Naive B cell (primary cell): ENCODE measurements at regions not wholly inside any gene's neighbourhood (a gene's known extent, or its start where the extent isn't known, plus 50 kb on each side); places are given as distances from the start of the nearest gene placed in this dataset.

Source experiments
- ATAC-seq, 2 donors: fragments of 150-1000 bp; cut with Tn5 transposase; 2 replicates each; pipeline ENCODE4 v1.10.0; 2021; ENCODE audit warnings: low read depth in 2 of 2, mild to moderate bottlenecking in 2 of 2, moderate library complexity in 2 of 2
- DNase-seq: peaks from one replicate; pipeline ENCODE4 v3.0.0; 2022
- H3K27ac Mint-ChIP-seq, 6 donors: one replicate each; pipeline ENCODE4 v1.8.0; 2020 to 2022; ENCODE audit warnings: mild to moderate bottlenecking in 6 of 6, mixed read lengths in 6 of 6, moderate library complexity in 5 of 6, inconsistent platforms in 2 of 6
- H3K27me3 Mint-ChIP-seq, 3 donors: one replicate each; pipeline ENCODE4 v1.8.0; 2021 to 2022; ENCODE audit warnings: mixed read lengths in 3 of 3, mild to moderate bottlenecking in 1 of 3
- H3K36me3 Mint-ChIP-seq, 2 donors: one replicate each; pipeline ENCODE4 v1.8.0; 2020 to 2022; ENCODE audit warnings: mixed read lengths in 2 of 2, inconsistent platforms in 1 of 2, mild to moderate bottlenecking in 1 of 2
- H3K4me1 Mint-ChIP-seq, 3 donors: one replicate each; pipeline ENCODE4 v1.8.0; 2020 to 2022; ENCODE audit warnings: mixed read lengths in 3 of 3, inconsistent platforms in 1 of 3, mild to moderate bottlenecking in 1 of 3, moderate library complexity in 1 of 3
- H3K4me3 Mint-ChIP-seq, 8 donors: one replicate each; pipeline ENCODE4 v1.8.0; 2020 to 2022; ENCODE audit warnings: mild to moderate bottlenecking in 8 of 8, mixed read lengths in 8 of 8, moderate library complexity in 8 of 8, inconsistent platforms in 2 of 8
- H3K9me3 Mint-ChIP-seq, 7 donors: one replicate each; pipeline ENCODE4 v1.8.0; 2020 to 2022; ENCODE audit warnings: mixed read lengths in 7 of 7, mild to moderate bottlenecking in 5 of 7, inconsistent platforms in 2 of 7, moderate library complexity in 1 of 7

DNA sequence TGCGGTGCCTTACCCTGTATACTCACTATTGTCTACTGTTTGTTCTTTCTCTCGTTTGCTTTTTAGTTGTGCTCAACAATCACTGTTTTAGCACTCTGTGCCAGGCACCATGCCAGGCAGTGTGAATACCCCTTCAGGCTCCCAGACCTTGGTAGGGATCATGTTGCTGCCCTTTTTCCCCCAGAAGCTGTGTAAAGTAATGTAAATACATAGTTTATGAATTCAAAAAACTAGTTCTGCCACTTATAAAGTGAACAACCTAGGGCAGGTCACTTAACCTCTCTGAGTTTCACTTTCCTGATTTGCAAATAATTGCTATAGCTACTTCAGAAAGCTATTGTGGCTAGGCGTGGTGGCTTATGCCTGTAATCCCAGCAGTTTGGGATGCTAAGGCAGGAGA is 81.0 kb upstream of the CTSC start:
- Mint-ChIP-seq H3K9me3 (peaks cover 0 to 1% (median 0%) of the 10 kb centered on the region in 7 donors), H3K27me3 (peaks cover 0 to 7% (median 5%) of the 10 kb centered on the region in 3 donors), H3K27ac (no peak overlapping the region), H3K36me3 (no peaks in the 10 kb centered on the region), H3K4me3 (no peak overlapping the region), H3K4me1 (peaks cover 7 to 16% (median 12%) of the 10 kb centered on the region in 3 donors)
- no peak for DNase-seq
- no peak for ATAC-seq

DNA sequence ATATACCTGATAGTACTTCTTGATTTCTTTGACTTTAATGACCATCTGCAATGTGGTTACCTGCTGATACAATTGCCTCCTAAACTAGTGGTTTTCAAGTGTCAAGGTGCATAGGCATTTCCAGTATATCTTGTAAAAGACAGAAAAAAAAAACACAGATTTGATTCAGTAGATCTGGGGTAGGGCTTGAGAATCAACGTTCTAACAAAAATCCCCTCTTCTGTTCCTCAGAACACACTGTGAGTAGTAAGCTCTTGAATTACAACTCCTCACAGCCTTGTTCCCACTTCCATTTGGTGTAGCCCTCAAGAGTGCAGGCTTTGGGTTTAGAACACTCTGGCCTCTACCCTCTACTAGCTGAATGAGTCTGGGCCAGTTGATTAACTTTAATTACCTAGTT is 78.0 kb upstream of the CTSC start:
- H3K4me1 Mint-ChIP-seq = peaks cover 7 to 14% (median 12%) of the 10 kb centered on the region in 3 donors
- no peak overlapping the region for H3K4me3 Mint-ChIP-seq
- H3K9me3 Mint-ChIP-seq = peaks cover 0 to 6% (median 1%) of the 10 kb centered on the region in 7 donors
- H3K36me3 Mint-ChIP-seq = no peaks in the 10 kb centered on the region
- no peak overlapping the region for H3K27ac Mint-ChIP-seq
- ATAC-seq (no peak), DNase-seq (no peak)
- H3K27me3 Mint-ChIP-seq = peaks cover 0 to 7% (median 5%) of the 10 kb centered on the region in 3 donors

DNA sequence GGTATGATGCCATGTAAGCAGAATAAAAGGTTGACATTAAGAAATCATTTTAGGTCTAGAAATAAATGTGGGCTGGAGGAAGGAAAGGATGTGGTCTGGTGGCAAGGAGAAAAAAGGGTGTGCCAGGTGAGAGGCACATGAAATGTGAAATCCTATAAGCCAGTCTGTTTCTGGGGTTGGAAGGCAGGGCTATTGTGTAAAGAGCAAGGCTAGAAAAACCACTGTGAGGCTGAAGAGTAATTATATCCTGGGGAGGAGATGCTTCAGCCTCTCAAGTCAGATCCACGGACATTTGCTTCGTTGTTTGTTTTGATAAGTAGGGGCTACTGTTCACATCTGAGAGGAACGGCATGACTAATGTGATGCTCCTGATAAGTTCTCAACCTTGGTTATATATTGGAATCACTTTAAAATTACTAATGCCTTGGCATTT is 77.5 kb upstream of the CTSC start:
- no peak for ATAC-seq
- Mint-ChIP-seq H3K4me3 (no peak overlapping the region), H3K4me1 (peaks cover 7 to 14% (median 12%) of the 10 kb centered on the region in 3 donors), H3K36me3 (no peaks in the 10 kb centered on the region), H3K9me3 (peaks cover 0 to 6% (median 1%) of the 10 kb centered on the region in 7 donors), H3K27ac (no peak overlapping the region), H3K27me3 (peaks cover 0 to 5% (median 4%) of the 10 kb centered on the region in 3 donors)
- DNase-seq = no peak

GRCh38 chr11:88414385-88414861 is 76.9 kb upstream of the CTSC start:
- Mint-ChIP-seq H3K9me3 (peaks cover 0 to 6% (median 1%) of the 10 kb centered on the region in 7 donors), H3K27ac (no peak overlapping the region), H3K4me1 (peaks cover 7 to 14% (median 12%) of the 10 kb centered on the region in 3 donors), H3K36me3 (no peaks in the 10 kb centered on the region), H3K27me3 (peaks cover 0 to 5% (median 0%) of the 10 kb centered on the region in 3 donors), H3K4me3 (peak overlapping the region in 1 of 8 donors; percentile 43)
- DNase-seq = no peak
- no peak for ATAC-seq

GRCh38 chr11:88411265-88411664 is 73.7 kb upstream of the CTSC start:
- Mint-ChIP-seq H3K4me1 (peaks cover 7 to 14% (median 12%) of the 10 kb centered on the region in 3 donors), H3K9me3 (peaks cover 0 to 6% (median 0%) of the 10 kb centered on the region in 7 donors), H3K27me3 (peaks cover 0 to 5% (median 0%) of the 10 kb centered on the region in 3 donors), H3K36me3 (no peaks in the 10 kb centered on the region), H3K27ac (no peak overlapping the region), H3K4me3 (no peak overlapping the region)
- ATAC-seq (no peak), DNase-seq (no peak)

DNA sequence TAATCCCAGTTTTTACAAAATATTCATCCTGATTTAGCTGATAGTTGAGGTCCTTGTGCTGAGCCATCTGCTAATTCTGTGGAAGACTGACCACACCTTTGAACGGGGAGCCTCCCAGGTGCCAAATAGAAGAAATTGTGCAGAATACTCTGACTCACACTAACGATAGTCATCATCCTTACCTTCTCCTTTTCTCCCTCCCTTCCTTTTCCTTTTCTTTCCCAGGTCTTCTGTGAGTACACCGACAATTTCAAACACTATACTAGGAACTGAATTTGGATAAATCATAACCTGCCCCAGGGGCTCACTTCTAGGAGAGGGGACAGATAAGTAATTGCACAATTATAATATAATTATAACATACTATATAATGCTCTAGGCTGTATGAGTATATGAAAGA is 73.1 kb upstream of the CTSC start:
- H3K9me3 Mint-ChIP-seq = peaks cover 0 to 6% (median 0%) of the 10 kb centered on the region in 7 donors

GRCh38 chr11:88410056-88410455 is 72.5 kb upstream of the CTSC start:
- H3K27ac Mint-ChIP-seq = no peak overlapping the region
- no peaks in the 10 kb centered on the region for H3K36me3 Mint-ChIP-seq
- H3K9me3 Mint-ChIP-seq = peaks cover 0 to 6% (median 0%) of the 10 kb centered on the region in 7 donors
- H3K27me3 Mint-ChIP-seq = peaks cover 0 to 4% (median 0%) of the 10 kb centered on the region in 3 donors
- peaks cover 7 to 12% (median 10%) of the 10 kb centered on the region in 3 donors for H3K4me1 Mint-ChIP-seq
- no peak for ATAC-seq
- H3K4me3 Mint-ChIP-seq = no peak overlapping the region
- DNase-seq = no peak

More for the DNA sequence above, 73.1 kb upstream of the CTSC start:
- ATAC-seq = no peak
- Mint-ChIP-seq H3K27ac (no peak overlapping the region), H3K36me3 (no peaks in the 10 kb centered on the region), H3K4me3 (no peak overlapping the region), H3K27me3 (peaks cover 0 to 5% (median 0%) of the 10 kb centered on the region in 3 donors), H3K4me1 (peaks cover 7 to 14% (median 12%) of the 10 kb centered on the region in 3 donors)
- DNase-seq = no peak

GRCh38 chr11:88406876-88407275 is 69.3 kb upstream of the CTSC start:
- H3K4me1 Mint-ChIP-seq = no peaks in the 10 kb centered on the region
- H3K9me3 Mint-ChIP-seq = peaks cover 0 to 3% (median 0%) of the 10 kb centered on the region in 7 donors
- ATAC-seq (no peak), DNase-seq (no peak)
- H3K27ac Mint-ChIP-seq = no peak overlapping the region
- no peaks in the 10 kb centered on the region for H3K27me3 Mint-ChIP-seq
- no peaks in the 10 kb centered on the region for H3K36me3 Mint-ChIP-seq
- no peak overlapping the region for H3K4me3 Mint-ChIP-seq

- Mint-ChIP-seq H3K4me1 (no peaks in the 10 kb centered on the region), H3K4me3 (no peak overlapping the region), H3K27ac (peak overlapping the region in 3 of 6 donors; percentile 13 to 60 (median 23)), H3K36me3 (no peaks in the 10 kb centered on the region), H3K9me3 (peaks cover 0 to 2% (median 0%) of the 10 kb centered on the region in 7 donors), H3K27me3 (no peaks in the 10 kb centered on the region)
- ATAC-seq (no peak), DNase-seq (no peak)
These were observed 68.3 kb upstream of the CTSC start for GRCh38 chr11:88405853-88406252.

DNA sequence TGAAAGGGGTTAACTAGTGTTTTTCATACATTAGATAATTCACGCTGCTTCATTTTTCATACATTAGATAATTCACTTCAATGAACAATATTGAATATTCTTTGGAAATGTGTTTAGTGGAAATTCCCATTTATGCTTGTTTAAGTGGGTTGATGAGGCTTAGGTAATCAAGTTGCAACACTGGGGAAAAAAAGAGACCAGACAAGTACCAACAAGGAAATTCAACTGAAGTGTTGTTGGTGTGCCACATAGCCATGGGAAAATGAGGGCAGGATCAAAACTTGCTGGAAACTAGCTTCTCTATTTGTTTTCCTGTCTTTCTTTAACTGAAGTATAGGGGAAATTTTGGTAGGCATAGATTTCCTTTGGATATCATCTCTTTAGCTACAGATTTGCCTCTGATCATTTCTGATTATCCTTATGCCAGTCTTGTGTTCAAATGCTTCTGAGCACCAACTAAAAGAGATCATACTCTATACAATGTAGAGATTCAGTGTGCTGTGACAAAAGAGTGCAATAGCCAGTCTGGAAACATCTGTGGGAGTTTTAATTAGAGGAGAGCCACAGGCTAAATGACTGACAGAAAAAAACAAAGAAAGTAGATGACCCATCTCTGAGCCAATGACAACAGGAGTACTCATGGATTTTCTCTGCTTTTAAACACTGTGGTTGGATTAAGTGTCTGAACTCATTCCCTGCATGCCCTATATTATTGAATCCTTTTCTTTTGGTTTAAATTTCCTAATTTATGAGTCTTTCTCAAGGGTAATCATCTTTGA is 67.6 kb upstream of the CTSC start:
- Mint-ChIP-seq H3K9me3 (peaks cover 0 to under 1% (median 0%) of the 10 kb centered on the region in 7 donors), H3K4me3 (no peak overlapping the region), H3K27ac (no peak overlapping the region), H3K27me3 (no peaks in the 10 kb centered on the region), H3K4me1 (no peaks in the 10 kb centered on the region), H3K36me3 (no peaks in the 10 kb centered on the region)
- ATAC-seq (no peak), DNase-seq (no peak)

DNA sequence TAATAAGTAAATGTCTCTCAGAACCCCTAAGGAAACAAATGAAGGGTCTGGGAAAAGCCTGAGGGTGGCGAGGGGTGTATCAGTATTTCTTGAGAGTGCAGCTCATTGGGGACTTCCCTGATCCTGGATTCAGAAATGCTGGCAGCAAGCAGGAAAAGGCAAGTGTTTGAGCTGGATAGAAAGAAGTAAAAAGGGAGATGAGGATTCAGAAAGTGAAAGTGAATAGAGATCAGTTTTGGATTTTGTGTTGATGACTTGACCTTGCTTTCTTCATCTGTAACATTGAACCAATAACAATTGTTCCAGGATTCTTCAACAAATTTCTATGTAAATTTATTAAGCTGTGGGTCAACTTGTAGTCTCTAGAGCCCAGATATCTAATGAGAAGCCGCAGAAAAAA is 66.9 kb upstream of the CTSC start:
- DNase-seq (no peak), ATAC-seq (no peak)
- Mint-ChIP-seq H3K36me3 (no peaks in the 10 kb centered on the region), H3K4me1 (no peaks in the 10 kb centered on the region), H3K4me3 (no peak overlapping the region), H3K9me3 (no peaks in the 10 kb centered on the region), H3K27me3 (no peaks in the 10 kb centered on the region), H3K27ac (no peak overlapping the region)

GRCh38 chr11:88402784-88403183 is 65.2 kb upstream of the CTSC start:
- H3K4me1 Mint-ChIP-seq = no peaks in the 10 kb centered on the region
- ATAC-seq (no peak), DNase-seq (no peak)
- no peak overlapping the region for H3K27ac Mint-ChIP-seq
- H3K27me3 Mint-ChIP-seq = no peaks in the 10 kb centered on the region
- no peaks in the 10 kb centered on the region for H3K9me3 Mint-ChIP-seq
- H3K4me3 Mint-ChIP-seq = no peak overlapping the region
- H3K36me3 Mint-ChIP-seq = no peaks in the 10 kb centered on the region

DNA sequence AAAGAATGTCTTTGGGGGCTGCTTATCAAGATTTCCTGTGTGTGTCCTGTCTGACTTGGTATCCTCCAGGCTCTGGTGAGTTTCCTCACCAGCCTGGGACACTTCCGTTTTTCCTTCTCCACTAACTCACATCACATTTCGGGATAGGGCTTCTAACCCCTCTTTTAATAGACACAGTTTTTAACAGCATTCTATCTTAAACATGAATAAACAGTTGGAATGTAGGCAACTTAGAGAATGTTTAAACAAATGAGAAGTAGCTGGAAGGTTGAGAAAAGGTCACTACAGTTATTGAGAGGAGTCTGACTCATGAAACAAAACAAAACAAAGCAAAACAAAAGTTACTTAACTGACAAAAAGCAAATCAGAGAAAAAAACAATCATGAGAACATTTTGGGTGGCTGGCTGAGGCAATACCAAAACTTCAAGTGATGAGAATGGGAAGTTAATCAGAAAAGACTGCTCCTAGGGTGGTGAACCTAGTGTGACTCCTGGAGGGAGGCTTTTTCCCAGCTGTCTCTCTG is 64.7 kb upstream of the CTSC start:
- Mint-ChIP-seq H3K27me3 (no peaks in the 10 kb centered on the region), H3K9me3 (no peaks in the 10 kb centered on the region), H3K36me3 (no peaks in the 10 kb centered on the region), H3K27ac (no peak overlapping the region), H3K4me3 (no peak overlapping the region), H3K4me1 (no peaks in the 10 kb centered on the region)
- ATAC-seq = no peak
- no peak for DNase-seq
